ENCODE measurements at regions not wholly inside any gene's neighbourhood (a gene's known extent, or its start where the extent isn't known, plus 50 kb on each side); places are given as distances from the start of the nearest gene placed in this dataset.

- no peak for TF ChIP-seq CTCF (IDR thresholded peaks at IDR 0.05)
These were observed 1151.4 kb upstream of the CDH8 start for GRCh38 chr16:63187638-63188037.

GRCh38 chr16:63185235-63185780 is 1149.1 kb upstream of the CDH8 start:
- TF ChIP-seq CTCF (IDR thresholded peaks at IDR 0.05): no peak

GRCh38 chr16:63183743-63184142 is 1147.5 kb upstream of the CDH8 start:
- no peak for TF ChIP-seq CTCF (IDR thresholded peaks at IDR 0.05)

GRCh38 chr16:63175313-63175712 is 1139.1 kb upstream of the CDH8 start:
- no peak for TF ChIP-seq CTCF (IDR thresholded peaks at IDR 0.05)

- TF ChIP-seq CTCF (IDR thresholded peaks at IDR 0.05): no peak
These were observed 1138.6 kb upstream of the CDH8 start for GRCh38 chr16:63174801-63175200.

GRCh38 chr16:63171545-63171944 is 1135.3 kb upstream of the CDH8 start:
- TF ChIP-seq CTCF (IDR thresholded peaks at IDR 0.05): no peak

GRCh38 chr16:63169100-63169499 is 1132.9 kb upstream of the CDH8 start:
- no peak for TF ChIP-seq CTCF (IDR thresholded peaks at IDR 0.05)

- TF ChIP-seq CTCF (IDR thresholded peaks at IDR 0.05): no peak
These were observed 1121.6 kb upstream of the CDH8 start for GRCh38 chr16:63157818-63158217.
